G401.6 (cell line): ENCODE measurements at regions not wholly inside any gene's neighbourhood (a gene's known extent, or its start where the extent isn't known, plus 50 kb on each side); places are given as distances from the start of the nearest gene placed in this dataset.
"Not testable (repeated sequence)": the region's sequence is repeated elsewhere in the genome, so short reads cannot be mapped to it uniquely, and the experiment has no call there.

Source experiments
- FAIRE-seq: peaks from 2 replicates; lab custom pipeline; 2012; peaks lifted over from hg19 to GRCh38; lab: Jason Lieb, UNC

DNA sequence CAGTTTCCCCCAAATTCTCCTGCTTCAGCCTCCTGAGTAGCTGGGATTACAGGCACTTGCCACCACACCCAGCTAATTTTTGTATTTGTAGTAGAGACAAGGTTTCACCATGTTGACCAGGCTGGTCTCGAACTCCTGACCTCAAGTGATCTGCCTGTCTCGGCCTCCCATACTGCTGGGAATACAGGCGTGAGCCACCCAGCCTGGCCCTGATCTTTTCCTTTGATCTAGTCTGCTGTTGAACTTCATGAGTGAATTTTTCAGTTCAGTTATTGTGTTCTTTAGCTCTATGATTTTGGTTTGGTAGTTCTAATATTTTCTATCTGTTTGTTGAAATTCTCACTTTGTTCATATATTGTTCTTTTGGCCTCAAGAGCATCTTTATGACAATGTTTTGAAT lies 83.4 kb upstream of the RAP2C start:
- not testable (repeated sequence) for FAIRE-seq

GRCh38 chrX:132294776-132295495 lies 75.7 kb upstream of the RAP2C start:
- FAIRE-seq = no peak

GRCh38 chrX:132294192-132294591 lies 74.9 kb upstream of the RAP2C start:
- no peak for FAIRE-seq

GRCh38 chrX:132292793-132293192 lies 73.5 kb upstream of the RAP2C start:
- FAIRE-seq = peak; percentile 63

DNA sequence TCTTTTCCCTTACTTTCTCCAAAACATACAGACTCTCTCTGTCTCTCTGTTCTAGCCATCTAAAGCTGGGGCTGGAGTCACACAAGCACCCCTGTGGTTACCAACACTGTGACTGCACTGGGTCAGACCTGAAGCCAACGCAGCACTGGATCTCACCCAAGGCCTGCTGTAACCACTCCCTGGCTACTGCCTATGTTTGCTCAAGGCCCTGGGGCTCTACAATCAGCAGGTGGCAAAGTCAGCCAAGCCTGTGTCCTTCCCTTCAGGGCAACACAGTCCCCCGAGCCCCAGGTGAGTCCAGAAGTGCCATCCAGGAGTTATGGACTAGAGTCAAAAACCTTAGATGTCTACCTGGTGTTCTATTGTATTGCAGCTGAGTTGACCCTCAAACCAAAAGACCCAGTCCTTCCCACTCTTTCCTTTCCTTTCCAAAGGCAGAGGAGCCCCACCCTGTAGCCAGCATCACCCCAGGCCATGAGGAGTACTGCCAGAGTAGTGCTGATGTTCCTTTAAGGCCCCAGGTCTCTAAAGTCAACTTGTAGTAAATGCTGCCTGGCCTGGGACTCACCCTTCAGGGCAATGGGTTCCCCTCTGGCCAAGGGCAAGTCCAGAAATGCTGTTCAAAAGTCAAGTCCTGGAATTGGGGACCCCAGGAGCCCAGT lies 58.8 kb upstream of the RAP2C start:
- FAIRE-seq = no peak

GRCh38 chrX:132272826-132273225 lies 53.6 kb upstream of the RAP2C start:
- no peak for FAIRE-seq

DNA sequence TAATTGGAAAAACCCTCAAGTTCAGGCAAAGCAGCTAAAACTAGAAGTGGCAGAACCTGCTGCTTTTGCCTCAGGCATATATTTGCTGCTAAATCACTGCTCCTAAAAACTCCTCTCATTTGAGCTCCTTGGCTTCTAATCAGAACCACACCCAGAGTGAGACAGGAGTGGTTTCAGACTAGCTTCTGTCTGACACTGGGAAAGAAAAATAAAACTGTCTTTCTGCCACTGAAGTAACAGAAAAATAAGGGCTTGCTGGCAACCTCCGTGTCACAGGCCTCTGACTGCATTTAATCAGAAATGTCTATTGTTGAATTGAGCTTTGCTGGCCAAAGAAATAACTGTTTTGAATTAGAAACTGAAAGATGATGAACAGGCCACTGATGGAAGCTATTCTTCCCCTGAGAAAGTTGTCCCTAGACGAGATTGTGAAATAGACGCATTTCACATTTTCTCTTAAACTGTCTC lies 52.1 kb upstream of the RAP2C start:
- no peak for FAIRE-seq

DNA sequence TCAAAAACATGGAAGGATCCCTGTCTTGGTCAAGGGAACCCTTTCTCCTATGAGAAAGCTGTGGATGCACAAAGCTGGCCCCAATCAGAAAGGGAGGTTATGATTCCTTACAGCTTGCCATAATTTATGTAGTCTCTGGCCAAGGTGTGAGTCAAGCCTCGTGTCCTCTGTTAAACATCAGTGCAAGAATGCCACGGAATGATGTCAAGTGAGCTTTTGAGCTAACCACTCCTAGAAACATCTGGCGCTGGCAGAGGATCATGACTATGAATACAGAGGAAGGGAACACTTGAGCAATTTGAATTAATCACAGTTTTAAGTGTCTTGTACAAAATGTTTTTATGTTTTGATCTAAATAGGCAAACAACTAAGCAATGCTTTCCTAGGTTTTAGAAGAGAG lies 51.5 kb upstream of the RAP2C start:
- FAIRE-seq = no peak

- no peak for FAIRE-seq
These were observed 50.8 kb upstream of the RAP2C start for GRCh38 chrX:132270021-132270420.
